ENCODE measurements at regions not wholly inside any gene's neighbourhood (a gene's known extent, or its start where the extent isn't known, plus 50 kb on each side); places are given as distances from the start of the nearest gene placed in this dataset.

- no peak overlapping the region for H3K4me3 ChIP-seq (ENCODE audit: insufficient read depth, low read depth, low read length)
- no peak overlapping the region for H3K4me2 ChIP-seq (ENCODE audit: low read length)
- Mint-ChIP-seq H3K27ac (ENCODE audit: unreplicated experiment) (no peak overlapping the region), H3K9me3 (ENCODE audit: unreplicated experiment) (no peaks in the 10 kb centered on the region), H3K4me1 (ENCODE audit: low read depth, unreplicated experiment) (no peaks in the 10 kb centered on the region), H3K4me3 (ENCODE audit: unreplicated experiment) (no peak overlapping the region), H3K36me3 (ENCODE audit: low read depth, unreplicated experiment) (no peaks in the 10 kb centered on the region), H3K27me3 (ENCODE audit: low read depth, unreplicated experiment) (peaks cover 6% of the 10 kb centered on the region)
- H3K4me1 ChIP-seq (ENCODE audit: insufficient read depth, low read length), result no peaks in the 10 kb centered on the region
- H2AFZ ChIP-seq (ENCODE audit: low read depth, low read length), result no peak overlapping the region
- no peaks in the 10 kb centered on the region for H4K20me1 ChIP-seq (ENCODE audit: insufficient read depth, low read length)
- no peaks in the 10 kb centered on the region for H3K36me3 ChIP-seq (ENCODE audit: insufficient read depth, low read length)
- H3K27ac ChIP-seq (ENCODE audit: low read depth, low read length), result no peak overlapping the region
- TF ChIP-seq, protein P1, sequence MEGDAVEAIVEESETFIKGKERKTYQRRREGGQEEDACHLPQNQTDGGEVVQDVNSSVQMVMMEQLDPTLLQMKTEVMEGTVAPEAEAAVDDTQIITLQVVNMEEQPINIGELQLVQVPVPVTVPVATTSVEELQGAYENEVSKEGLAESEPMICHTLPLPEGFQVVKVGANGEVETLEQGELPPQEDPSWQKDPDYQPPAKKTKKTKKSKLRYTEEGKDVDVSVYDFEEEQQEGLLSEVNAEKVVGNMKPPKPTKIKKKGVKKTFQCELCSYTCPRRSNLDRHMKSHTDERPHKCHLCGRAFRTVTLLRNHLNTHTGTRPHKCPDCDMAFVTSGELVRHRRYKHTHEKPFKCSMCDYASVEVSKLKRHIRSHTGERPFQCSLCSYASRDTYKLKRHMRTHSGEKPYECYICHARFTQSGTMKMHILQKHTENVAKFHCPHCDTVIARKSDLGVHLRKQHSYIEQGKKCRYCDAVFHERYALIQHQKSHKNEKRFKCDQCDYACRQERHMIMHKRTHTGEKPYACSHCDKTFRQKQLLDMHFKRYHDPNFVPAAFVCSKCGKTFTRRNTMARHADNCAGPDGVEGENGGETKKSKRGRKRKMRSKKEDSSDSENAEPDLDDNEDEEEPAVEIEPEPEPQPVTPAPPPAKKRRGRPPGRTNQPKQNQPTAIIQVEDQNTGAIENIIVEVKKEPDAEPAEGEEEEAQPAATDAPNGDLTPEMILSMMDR (IDR thresholded peaks at IDR 0.05; ENCODE audit: insufficient read depth, low read depth, low read length), result no peak
- no peak for TF ChIP-seq EZH2 (IDR thresholded peaks at IDR 0.05; ENCODE audit: insufficient read depth, low read length)
- FAIRE-seq, result no peak
- no peaks in the 10 kb centered on the region for H3K27me3 ChIP-seq (ENCODE audit: insufficient read depth, low read length)
- no peak for DNase-seq (ENCODE audit: low read depth)
- H3K9me3 ChIP-seq (ENCODE audit: insufficient read depth, low read depth, low read length), result no peaks in the 10 kb centered on the region
- no peak overlapping the region for H3K9ac ChIP-seq (ENCODE audit: low read length)
- H3K79me2 ChIP-seq (ENCODE audit: insufficient read depth, low read length), result no peaks in the 10 kb centered on the region
These were observed 187.4 kb upstream of the NFIB start for GRCh38 chr9:14501366-14501765.

DNA sequence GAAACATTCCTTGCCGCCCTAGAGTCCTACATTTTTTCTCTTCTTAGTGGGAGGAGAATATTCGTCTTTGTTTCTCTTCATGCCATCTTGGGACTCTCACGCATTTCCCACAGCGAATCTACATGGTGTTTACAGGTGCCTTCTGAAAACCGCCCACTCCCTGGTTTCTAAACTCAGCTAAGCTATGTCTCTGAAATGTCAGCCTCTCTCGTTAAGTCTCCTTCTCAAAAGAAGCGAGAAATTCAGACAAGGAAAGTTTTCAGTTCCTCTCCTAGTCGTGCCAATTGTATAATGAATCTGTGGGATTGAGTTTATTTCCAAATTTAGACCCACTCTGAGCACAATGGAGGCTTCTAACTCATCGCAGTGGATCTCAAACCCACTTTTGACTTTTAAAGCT is 186.8 kb upstream of the NFIB start:
- no peaks in the 10 kb centered on the region for H3K9me3 Mint-ChIP-seq (ENCODE audit: unreplicated experiment)
- Histone ChIP-seq H3K9me3 (ENCODE audit: insufficient read depth, low read depth, low read length) (no peaks in the 10 kb centered on the region), H3K4me3 (ENCODE audit: insufficient read depth, low read depth, low read length) (no peak overlapping the region), H3K27me3 (ENCODE audit: insufficient read depth, low read length) (no peaks in the 10 kb centered on the region), H3K4me2 (ENCODE audit: low read length) (no peak overlapping the region), H3K4me1 (ENCODE audit: insufficient read depth, low read length) (no peaks in the 10 kb centered on the region), H4K20me1 (ENCODE audit: insufficient read depth, low read length) (no peaks in the 10 kb centered on the region), H3K9ac (ENCODE audit: low read length) (no peak overlapping the region), H3K27ac (ENCODE audit: low read depth, low read length) (no peak overlapping the region), H3K79me2 (ENCODE audit: insufficient read depth, low read length) (no peaks in the 10 kb centered on the region), H3K36me3 (ENCODE audit: insufficient read depth, low read length) (no peaks in the 10 kb centered on the region), H2AFZ (ENCODE audit: low read depth, low read length) (peak overlapping the region; percentile 30)
- H3K36me3 Mint-ChIP-seq (ENCODE audit: low read depth, unreplicated experiment), result no peaks in the 10 kb centered on the region
- H3K4me3 Mint-ChIP-seq (ENCODE audit: unreplicated experiment), result no peak overlapping the region
- FAIRE-seq (no peak), DNase-seq (ENCODE audit: low read depth) (no peak)
- no peaks in the 10 kb centered on the region for H3K4me1 Mint-ChIP-seq (ENCODE audit: low read depth, unreplicated experiment)
- H3K27me3 Mint-ChIP-seq (ENCODE audit: low read depth, unreplicated experiment), result peaks cover 6% of the 10 kb centered on the region
- H3K27ac Mint-ChIP-seq (ENCODE audit: unreplicated experiment), result no peak overlapping the region
- TF ChIP-seq, protein P1 (IDR thresholded peaks at IDR 0.05; ENCODE audit: insufficient read depth, low read depth, low read length), result no peak
- TF ChIP-seq EZH2 (IDR thresholded peaks at IDR 0.05; ENCODE audit: insufficient read depth, low read length), result no peak

- TF ChIP-seq EZH2 (IDR thresholded peaks at IDR 0.05; ENCODE audit: insufficient read depth, low read length), result no peak
- TF ChIP-seq, protein P1 (IDR thresholded peaks at IDR 0.05; ENCODE audit: insufficient read depth, low read depth, low read length), result no peak
- no peaks in the 10 kb centered on the region for H3K36me3 Mint-ChIP-seq (ENCODE audit: low read depth, unreplicated experiment)
- no peaks in the 10 kb centered on the region for H3K79me2 ChIP-seq (ENCODE audit: insufficient read depth, low read length)
These were observed 186.0 kb upstream of the NFIB start for GRCh38 chr9:14499976-14500375.

More at GRCh38 chr9:14499976-14500375, 186.0 kb upstream of the NFIB start:
- H3K27me3 Mint-ChIP-seq (ENCODE audit: low read depth, unreplicated experiment), result peaks cover 6% of the 10 kb centered on the region
- H3K9ac ChIP-seq (ENCODE audit: low read length), result no peak overlapping the region
- no peaks in the 10 kb centered on the region for H3K27me3 ChIP-seq (ENCODE audit: insufficient read depth, low read length)
- H3K4me1 ChIP-seq (ENCODE audit: insufficient read depth, low read length), result no peaks in the 10 kb centered on the region
- no peaks in the 10 kb centered on the region for H3K36me3 ChIP-seq (ENCODE audit: insufficient read depth, low read length)
- H3K4me2 ChIP-seq (ENCODE audit: low read length), result no peak overlapping the region
- no peaks in the 10 kb centered on the region for H3K9me3 Mint-ChIP-seq (ENCODE audit: unreplicated experiment)
- H3K27ac ChIP-seq (ENCODE audit: low read depth, low read length), result no peak overlapping the region
- H3K4me3 ChIP-seq (ENCODE audit: insufficient read depth, low read depth, low read length), result no peak overlapping the region
- no peaks in the 10 kb centered on the region for H4K20me1 ChIP-seq (ENCODE audit: insufficient read depth, low read length)
- no peak for FAIRE-seq
- H3K4me3 Mint-ChIP-seq (ENCODE audit: unreplicated experiment), result no peak overlapping the region
- H2AFZ ChIP-seq (ENCODE audit: low read depth, low read length), result no peak overlapping the region
- H3K27ac Mint-ChIP-seq (ENCODE audit: unreplicated experiment), result no peak overlapping the region
- no peaks in the 10 kb centered on the region for H3K4me1 Mint-ChIP-seq (ENCODE audit: low read depth, unreplicated experiment)
- no peaks in the 10 kb centered on the region for H3K9me3 ChIP-seq (ENCODE audit: insufficient read depth, low read depth, low read length)
- DNase-seq (ENCODE audit: low read depth), result no peak
